H4 (cell line): ENCODE measurements at regions not wholly inside any gene's neighbourhood (a gene's known extent, or its start where the extent isn't known, plus 50 kb on each side); places are given as distances from the start of the nearest gene placed in this dataset.
A peak's percentile ranks its signal among the peaks of the same experiment; 100 is the strongest.
"Not testable (repeated sequence)": the region's sequence is repeated elsewhere in the genome, so short reads cannot be mapped to it uniquely, and the experiment has no call there.

Experiments
- DNase-seq: peaks from one replicate; pipeline ENCODE4 v3.0.0-alpha.2; 2015; ENCODE audit warnings: low spot score

DNA sequence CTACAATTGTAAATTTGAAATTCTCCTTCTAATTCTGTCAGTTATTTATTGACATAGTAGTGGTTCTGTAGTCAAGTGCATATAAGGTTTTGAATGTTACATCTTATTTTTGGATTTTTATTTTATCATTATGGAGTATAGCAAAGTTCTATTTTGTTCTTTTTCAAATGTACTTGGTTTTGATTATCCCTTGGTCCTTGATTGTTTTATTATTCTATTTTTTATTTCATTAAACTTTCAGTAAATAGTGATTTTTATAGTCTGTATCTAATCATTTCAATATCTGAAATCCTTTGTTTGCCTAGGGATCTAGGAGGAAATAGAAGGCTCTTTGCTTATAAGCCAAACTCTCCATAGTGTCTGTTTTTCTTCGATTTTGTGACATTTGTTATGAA lies 87.8 kb downstream of the HFE start:
- no peak for DNase-seq

GRCh38 chr6:26175428-26176181 lies 88.4 kb downstream of the HFE start:
- no peak for DNase-seq

GRCh38 chr6:26179675-26180074 lies 92.4 kb downstream of the HFE start:
- no peak for DNase-seq

GRCh38 chr6:26180346-26180745 lies 93.1 kb downstream of the HFE start:
- DNase-seq: no peak

GRCh38 chr6:26183237-26183580 lies 96.0 kb downstream of the HFE start:
- DNase-seq: no peak

DNA sequence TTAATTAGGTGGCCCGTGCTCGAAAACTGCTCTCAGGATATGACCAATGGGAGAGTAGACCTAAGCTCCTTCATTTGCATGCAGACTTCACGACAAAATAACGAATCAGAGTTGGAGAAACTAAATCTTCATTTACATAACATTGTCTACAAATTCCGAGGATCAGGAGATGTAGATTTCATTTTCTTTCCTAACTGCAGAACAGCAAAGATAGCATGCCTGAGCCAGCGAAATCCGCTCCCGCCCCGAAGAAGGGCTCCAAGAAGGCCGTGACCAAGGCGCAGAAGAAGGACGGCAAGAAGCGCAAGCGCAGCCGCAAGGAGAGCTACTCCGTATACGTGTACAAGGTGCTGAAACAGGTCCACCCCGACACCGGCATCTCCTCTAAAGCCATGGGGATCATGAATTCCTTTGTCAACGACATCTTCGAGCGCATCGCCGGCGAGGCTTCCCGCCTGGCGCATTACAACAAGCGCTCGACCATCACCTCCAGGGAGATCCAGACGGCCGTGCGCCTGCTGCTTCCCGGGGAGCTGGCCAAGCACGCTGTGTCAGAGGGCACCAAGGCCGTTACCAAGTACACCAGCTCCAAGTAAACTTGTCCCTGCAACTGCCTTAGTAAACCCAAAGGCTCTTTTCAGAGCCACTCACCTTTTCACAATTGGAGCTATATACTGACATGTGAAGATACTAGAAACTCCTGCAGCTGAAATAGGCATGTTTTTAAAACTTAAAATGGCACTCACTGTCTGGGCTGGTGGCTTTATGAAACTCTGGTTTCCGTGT lies 96.5 kb downstream of the HFE start:
- no peak for DNase-seq

DNA sequence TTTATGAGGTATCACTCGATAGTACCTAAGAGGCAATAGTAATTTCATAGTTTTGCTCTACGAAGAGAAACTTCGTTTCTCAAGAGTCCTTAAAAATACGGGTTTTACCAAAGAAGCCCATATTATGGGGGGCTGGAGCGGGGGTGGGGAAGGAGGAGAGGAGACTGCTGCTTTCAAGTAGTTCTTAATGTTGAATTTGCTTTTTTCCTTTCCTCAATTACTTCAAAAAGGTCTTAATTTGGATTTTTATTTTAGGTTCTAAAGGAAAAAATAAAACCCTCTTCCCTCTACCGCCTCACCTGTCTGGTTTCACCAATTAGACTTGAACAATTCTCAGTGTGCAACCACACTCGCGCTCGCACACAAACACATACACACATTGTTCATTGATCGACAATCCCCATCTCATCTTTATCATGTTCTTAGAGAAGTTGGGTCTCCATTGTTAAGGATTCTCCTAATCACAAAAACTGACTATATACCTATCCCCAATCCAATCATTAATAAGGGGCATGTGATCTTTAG lies 97.2 kb downstream of the HFE start:
- DNase-seq: no peak

- no peak for DNase-seq
These were observed 97.8 kb downstream of the HFE start for GRCh38 chr6:26185004-26185403.

GRCh38 chr6:26185802-26186201 lies 98.6 kb downstream of the HFE start:
- DNase-seq: no peak

GRCh38 chr6:26186652-26187051 lies 99.4 kb downstream of the HFE start:
- no peak for DNase-seq

GRCh38 chr6:26187292-26187691 lies 100.1 kb downstream of the HFE start:
- no peak for DNase-seq

- peak; percentile 57 for DNase-seq
These were observed 100.9 kb downstream of the HFE start for GRCh38 chr6:26187981-26188635.

GRCh38 chr6:26191512-26191911 lies 104.3 kb downstream of the HFE start:
- not testable (repeated sequence) for DNase-seq

DNA sequence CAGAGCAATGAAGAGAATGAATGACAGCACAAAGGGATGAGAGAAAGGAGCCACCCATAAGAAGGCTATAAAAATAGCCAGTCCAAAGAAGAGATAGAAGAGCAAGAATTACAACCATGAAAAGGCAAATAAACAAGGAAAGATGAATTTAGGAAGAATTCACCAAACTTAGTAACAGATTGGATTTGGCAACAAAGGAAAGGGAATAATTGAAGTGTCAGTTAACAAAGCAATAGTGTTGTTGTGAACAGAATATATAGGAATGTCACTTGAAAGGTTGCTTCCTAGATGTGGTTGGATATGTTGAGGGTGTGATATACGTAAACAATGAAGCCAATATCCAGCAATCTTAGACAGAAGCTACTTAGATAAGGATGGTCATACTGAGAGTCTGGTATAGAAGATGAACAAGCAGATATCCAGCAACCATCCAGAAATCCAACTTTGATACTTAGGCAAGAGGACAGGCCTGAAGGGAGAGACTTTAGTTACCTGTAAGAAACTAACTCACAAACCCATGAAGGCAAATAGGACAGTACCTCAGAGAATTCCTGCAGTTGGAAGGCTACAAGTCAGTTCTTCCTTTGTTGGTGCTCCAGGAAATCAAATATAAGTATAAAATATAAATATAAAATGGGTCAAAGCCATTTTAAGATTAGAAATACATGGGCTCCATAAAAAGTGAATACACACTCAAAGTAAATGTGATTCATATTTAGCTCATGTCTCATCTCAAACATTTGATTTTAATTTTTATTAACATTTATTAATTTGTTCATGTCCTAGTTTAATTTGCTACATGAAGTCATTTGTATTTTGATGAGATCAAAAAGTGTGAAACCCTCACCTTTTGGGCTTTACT lies 106.5 kb downstream of the HFE start:
- DNase-seq: no peak

GRCh38 chr6:26194329-26194701 lies 107.1 kb downstream of the HFE start:
- DNase-seq: no peak

GRCh38 chr6:26194816-26195375 lies 107.7 kb downstream of the HFE start:
- DNase-seq: no peak

- peak; percentile 89 for DNase-seq
These were observed 108.2 kb downstream of the HFE start for GRCh38 chr6:26195376-26195923.

DNA sequence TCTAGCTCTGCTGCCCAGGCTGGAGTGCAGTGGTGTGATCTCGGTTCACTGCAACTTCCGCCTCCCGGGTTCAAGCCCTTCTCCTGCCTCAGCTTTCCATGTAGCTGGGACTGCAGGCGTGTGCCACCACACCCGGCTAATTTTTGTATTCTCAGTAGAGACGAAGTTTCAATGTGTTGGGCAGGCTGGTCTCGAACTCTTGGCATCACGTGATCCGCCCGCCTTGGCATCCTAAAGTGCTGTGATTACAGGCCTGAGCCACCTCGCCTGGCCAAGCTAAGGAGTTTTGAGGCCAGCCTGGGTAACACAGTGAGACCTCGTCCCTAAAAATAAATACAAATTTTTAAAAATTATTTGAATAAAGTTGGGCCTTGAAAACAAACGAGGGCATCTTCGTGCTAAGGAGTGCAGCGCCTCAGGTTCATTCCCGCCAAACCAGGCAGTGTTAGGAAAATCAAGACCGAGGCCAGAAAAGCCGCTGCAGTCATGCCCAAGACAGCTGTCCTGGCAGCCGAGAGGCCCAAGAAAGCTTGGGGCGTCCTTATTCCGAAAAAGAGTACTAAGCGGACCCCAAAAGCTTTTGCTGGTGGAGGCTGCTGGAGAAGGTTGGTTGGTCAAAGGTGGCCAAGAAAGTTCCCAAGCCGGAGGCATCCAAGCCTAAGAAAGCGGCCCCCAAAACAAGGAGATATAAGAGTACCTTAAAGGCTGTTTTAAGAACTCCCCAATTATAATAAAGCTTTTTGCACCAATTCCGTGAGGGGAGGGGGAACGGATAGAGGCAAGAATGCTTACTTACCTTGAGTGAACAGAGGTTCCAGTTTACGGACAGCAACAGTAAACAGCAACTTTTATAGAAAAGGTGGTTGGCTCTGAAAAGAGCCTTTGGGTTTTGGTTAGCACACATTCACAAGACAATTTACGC lies 109.0 kb downstream of the HFE start:
- peak; percentile 25 for DNase-seq

GRCh38 chr6:26196846-26197635 lies 109.8 kb downstream of the HFE start:
- DNase-seq: peak; percentile 95
